HepG2 (cell line): ENCODE measurements at regions not wholly inside any gene's neighbourhood (a gene's known extent, or its start where the extent isn't known, plus 50 kb on each side); places are given as distances from the start of the nearest gene placed in this dataset.
A peak's percentile ranks its signal among the peaks of the same experiment; 100 is the strongest.

Source experiments
- ATAC-seq: fragments of 200-7000 bp; cut with Tn5 transposase; 3 replicates; pipeline ENCODE4 v1.9.1; 2020; ENCODE audit warnings: mild to moderate bottlenecking, moderate library complexity
- BruUV-seq: library from RNA; stranded (reverse); fragments of 400-500 nt; replicated peaks from 2 replicates; lab custom pipeline; 2021; lab: Mats Ljungman, UMichigan
- CTCF ChIA-PET: fragments of 300-600 bp; formaldehyde crosslinking; extraction: SDS; loops from one replicate; lab custom pipeline; 2021; ENCODE audit warnings: low total read pairs, inconsistent platforms, low intra/inter-chr PET ratio; lab: Yijun Ruan, JAX
- POLR2A ChIA-PET: fragments of 350-600 bp; sonication (Branson Sonifier 250); formaldehyde crosslinking; loops from one replicate; lab custom pipeline; 2020; ENCODE audit warnings: antibody characterized with exemption, inconsistent platforms; lab: Yijun Ruan, JAX
- DNase-seq: peaks from one replicate; pipeline ENCODE4 v3.0.0-alpha.2; 2015; ENCODE audit warnings: low spot score
- FAIRE-seq: peaks from 3 replicates; lab custom pipeline; 2011; peaks lifted over from hg19 to GRCh38; lab: Jason Lieb, UNC
- H2AFZ ChIP-seq: one replicate; pipeline ENCODE4 v1.6.1; 2011; ENCODE audit warnings: low read length, inconsistent platforms
- H3K27ac ChIP-seq: fragments of 300-600 bp; 3 replicates; pipeline ENCODE4 v1.8.0; 2011; ENCODE audit warnings: mixed run types, mild to moderate bottlenecking, mixed read lengths, low read length, inconsistent platforms; ENCODE audit not compliant: insufficient read depth; ENCODE audit errors: extremely low read length
- H3K27me3 ChIP-seq, 2 experiments: fragments of 200-600 bp in 1 of 2; 2 replicates in 1 of 2; 3 replicates in 1 of 2; pipeline versions ENCODE4 v1.6.0 to v1.8.0; 2011; ENCODE audit warnings: low read length in 2 of 2, mild to moderate bottlenecking in 2 of 2, moderate library complexity in 2 of 2, inconsistent platforms in 1 of 2; ENCODE audit not compliant: insufficient read depth in 2 of 2, control insufficient read depth in 1 of 2
- H3K36me3 ChIP-seq, 2 experiments: fragments of 200-600 bp in 1 of 2; replicated peaks in 1 of 2; 2 replicates in 1 of 2; 3 replicates in 1 of 2; pipeline versions ENCODE4 v1.5.1 to v1.8.0; 2011; ENCODE audit warnings: low read length in 2 of 2, inconsistent platforms in 1 of 2; ENCODE audit not compliant: insufficient read depth in 2 of 2, control insufficient read depth in 1 of 2
- H3K4me1 ChIP-seq: 2 replicates; pipeline ENCODE4 v1.5.1; 2012; ENCODE audit warnings: low read length, inconsistent platforms; ENCODE audit not compliant: insufficient read depth
- H3K4me2 ChIP-seq: 2 replicates; pipeline ENCODE4 v1.6.0; 2011; ENCODE audit warnings: low read depth, low read length, inconsistent platforms
- H3K4me3 ChIP-seq, 3 experiments: fragments of 200-600 bp in 1 of 3; sonication (generic), shearing (Covaris generic) in 1 of 3; replicated peaks in 1 of 3; 2 replicates each; pipeline ENCODE4 v1.5.1; 2011 to 2016; ENCODE audit warnings: low read length in 3 of 3, inconsistent platforms in 2 of 3, low read depth in 2 of 3, mild to moderate bottlenecking in 2 of 3, control low read depth in 1 of 3, mixed read lengths in 1 of 3; ENCODE audit not compliant: insufficient read depth in 1 of 3
- H3K79me2 ChIP-seq: one replicate; pipeline ENCODE4 v1.6.1; 2011; ENCODE audit warnings: low read length, inconsistent platforms; ENCODE audit not compliant: insufficient read depth
- H3K9ac ChIP-seq: 2 replicates; pipeline ENCODE4 v1.6.0; 2011; ENCODE audit warnings: mild to moderate bottlenecking, low read depth, low read length, inconsistent platforms; ENCODE audit not compliant: insufficient read depth
- H3K9me3 ChIP-seq: 2 replicates; pipeline ENCODE4 v1.5.1; 2012; ENCODE audit warnings: mild to moderate bottlenecking, low read length
- H4K20me1 ChIP-seq: 2 replicates; pipeline ENCODE4 v1.6.0; 2011; ENCODE audit warnings: inconsistent platforms, mild to moderate bottlenecking, low read length, moderate library complexity; ENCODE audit not compliant: insufficient read depth
- BATF2 ChIP-seq: sonication (generic); formaldehyde crosslinking; IDR thresholded peaks from 2 replicates; pipeline ENCODE4 v1.8.0; 2022; ENCODE audit warnings: mild to moderate bottlenecking, missing genetic modification reagents, moderate library complexity
- ERF ChIP-seq: IDR thresholded peaks from 2 replicates; pipeline ENCODE4 v1.6.1; 2018; ENCODE audit warnings: missing biosample characterization, missing genetic modification reagents
- HMGA1 ChIP-seq: sonication (generic); formaldehyde crosslinking; conservative IDR thresholded peaks from 2 replicates; pipeline ENCODE4 v1.4.0; 2020; ENCODE audit warnings: missing genetic modification reagents
- MIER3 ChIP-seq: IDR thresholded peaks from 2 replicates; pipeline ENCODE4 v1.6.1; 2016; ENCODE audit warnings: missing compliant biosample characterization, borderline replicate concordance
- NAIF1 ChIP-seq: sonication (generic); formaldehyde crosslinking; IDR thresholded peaks from 2 replicates; pipeline ENCODE4 v1.5.0; 2020; ENCODE audit warnings: mild to moderate bottlenecking, missing genetic modification reagents, borderline replicate concordance
- NFATC3 ChIP-seq: sonication (generic); formaldehyde crosslinking; IDR thresholded peaks from 2 replicates; pipeline ENCODE4 v1.5.1; 2020; ENCODE audit warnings: mild to moderate bottlenecking, missing genetic modification reagents
- NFE2L2 ChIP-seq: fragments of 150-350 bp; IDR thresholded peaks from 2 replicates; pipeline ENCODE4 v1.6.1; 2014; ENCODE audit warnings: low read length
- NFIC ChIP-seq: IDR thresholded peaks from 2 replicates; pipeline ENCODE4 v1.6.1; 2012; ENCODE audit warnings: mild to moderate bottlenecking, low read length, inconsistent platforms
- RFX5 ChIP-seq: IDR thresholded peaks from 2 replicates; pipeline ENCODE4 v1.6.1; 2011; ENCODE audit warnings: low read depth, low read length, improper control_type of control experiment
- SP1 ChIP-seq, 2 experiments: fragments of 450-650 bp in 1 of 2; sonication (generic) in 1 of 2; formaldehyde crosslinking in 1 of 2; IDR thresholded peaks; 2 replicates each; pipeline versions ENCODE4 v1.4.0 to v1.6.1; 2016 to 2020; ENCODE audit warnings: missing genetic modification reagents in 1 of 2
- SRY ChIP-seq: sonication (generic); formaldehyde crosslinking; IDR thresholded peaks from 2 replicates; pipeline ENCODE4 v1.8.0; 2022; ENCODE audit warnings: mild to moderate bottlenecking, missing genetic modification reagents
- STAG1 ChIP-seq: sonication (generic); formaldehyde crosslinking; IDR thresholded peaks from 2 replicates; pipeline ENCODE4 v1.4.0; 2020; ENCODE audit warnings: missing genetic modification reagents
- TP53 ChIP-seq: sonication (generic); formaldehyde crosslinking; conservative IDR thresholded peaks from 2 replicates; pipeline ENCODE4 v1.4.0; 2020; ENCODE audit warnings: missing genetic modification reagents
- ZBTB7B ChIP-seq: sonication (generic); formaldehyde crosslinking; IDR thresholded peaks from 2 replicates; pipeline ENCODE4 v1.4.0; 2020; ENCODE audit warnings: missing genetic modification reagents
- ZNF383 ChIP-seq: sonication (generic); formaldehyde crosslinking; IDR thresholded peaks from 2 replicates; pipeline ENCODE4 v1.4.0; 2020; ENCODE audit warnings: missing genetic modification reagents, mild to moderate bottlenecking, borderline replicate concordance
- WGBS: methylation state at CpG from one replicate; pipeline ENCODE4 v1.1.6; 2017; ENCODE audit warnings: low lambda C conversion rate; 5-methylcytosine and 5-hydroxymethylcytosine counted together
- in situ Hi-C: cut with HindIII; loops from 2 replicates; pipeline ENCODE4 v1.10.0; 2017; ENCODE audit warnings: low pct_unique_long_range_greater_than_20kb; ENCODE audit not compliant: extremely low pct_ligation_motif_present
- intact Hi-C: fragments of 100-400 bp; cut with micrococcal nuclease; formaldehyde crosslinking; loops from one replicate; pipeline ENCODE4 v1.10.0; 2022; ENCODE audit not compliant: unreplicated experiment
- TF ChIP-seq, protein P1 (sequence below): sonication (generic); formaldehyde crosslinking; IDR thresholded peaks from 2 replicates; pipeline ENCODE4 v1.5.0; 2020; ENCODE audit warnings: mild to moderate bottlenecking, missing genetic modification reagents, moderate library complexity

DNA sequence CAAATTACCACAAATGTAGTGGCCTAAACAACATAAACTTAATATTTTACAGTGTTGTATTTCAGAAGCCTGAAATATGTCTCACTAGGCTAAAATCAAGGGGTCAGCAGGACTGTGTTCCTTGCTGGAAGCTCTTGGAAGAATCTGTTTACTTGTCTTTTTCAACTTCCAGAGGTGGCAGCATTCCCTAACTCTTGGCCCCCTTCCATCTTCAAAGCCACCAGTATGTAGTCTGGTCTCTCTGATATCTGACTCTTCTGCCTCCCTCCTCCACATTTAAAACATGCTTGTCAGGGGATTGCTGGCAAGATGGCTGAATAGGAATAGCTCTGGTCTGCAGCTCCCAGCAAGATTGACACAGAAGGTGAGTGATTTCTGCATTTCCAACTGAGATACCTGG, 567.5 kb downstream of the PLA2G4A start:
- no peaks in the 10 kb centered on the region for H4K20me1 ChIP-seq
- no peak overlapping the region for H3K9ac ChIP-seq
- H2AFZ ChIP-seq = no peak overlapping the region
- FAIRE-seq = no peak
- POLR2A ChIA-PET = no interaction called here
- intact Hi-C loops = no loop called here
- H3K79me2 ChIP-seq = no peaks in the 10 kb centered on the region
- in situ Hi-C loops = no loop called here
- H3K4me3 ChIP-seq = peak overlapping the region in 2 of 3 experiments; percentile 33 to 46; a peak in 4 of 6 replicates
- no peaks in the 10 kb centered on the region for H3K9me3 ChIP-seq
- TF ChIP-seq STAG1 (CRISPR knock-in tag) (0 out of 2 replicates have a peak, but pooled peaks have one; percentile 5), ERF (no peak), NFATC3 (CRISPR knock-in tag) (no peak)
- TF ChIP-seq, protein P1, sequence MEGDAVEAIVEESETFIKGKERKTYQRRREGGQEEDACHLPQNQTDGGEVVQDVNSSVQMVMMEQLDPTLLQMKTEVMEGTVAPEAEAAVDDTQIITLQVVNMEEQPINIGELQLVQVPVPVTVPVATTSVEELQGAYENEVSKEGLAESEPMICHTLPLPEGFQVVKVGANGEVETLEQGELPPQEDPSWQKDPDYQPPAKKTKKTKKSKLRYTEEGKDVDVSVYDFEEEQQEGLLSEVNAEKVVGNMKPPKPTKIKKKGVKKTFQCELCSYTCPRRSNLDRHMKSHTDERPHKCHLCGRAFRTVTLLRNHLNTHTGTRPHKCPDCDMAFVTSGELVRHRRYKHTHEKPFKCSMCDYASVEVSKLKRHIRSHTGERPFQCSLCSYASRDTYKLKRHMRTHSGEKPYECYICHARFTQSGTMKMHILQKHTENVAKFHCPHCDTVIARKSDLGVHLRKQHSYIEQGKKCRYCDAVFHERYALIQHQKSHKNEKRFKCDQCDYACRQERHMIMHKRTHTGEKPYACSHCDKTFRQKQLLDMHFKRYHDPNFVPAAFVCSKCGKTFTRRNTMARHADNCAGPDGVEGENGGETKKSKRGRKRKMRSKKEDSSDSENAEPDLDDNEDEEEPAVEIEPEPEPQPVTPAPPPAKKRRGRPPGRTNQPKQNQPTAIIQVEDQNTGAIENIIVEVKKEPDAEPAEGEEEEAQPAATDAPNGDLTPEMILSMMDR (CRISPR knock-in tag) = peak; percentile 28; the same call in 1 of the 2 replicates
- TF ChIP-seq, all 625 proteins: peak for 2
- ATAC-seq (peak; percentile 71), DNase-seq (no peak)
- Histone ChIP-seq H3K27ac (no peak overlapping the region), H3K4me2 (peak overlapping the region; percentile 71), H3K4me1 (peaks cover 20% of the 10 kb centered on the region), H3K36me3 (no peaks in the 10 kb centered on the region), H3K27me3 (no peaks in the 10 kb centered on the region)
- no TSS peak for BruUV-seq
- CTCF ChIA-PET = no interaction called here

- H3K27me3 ChIP-seq = no peaks in the 10 kb centered on the region
- H3K9ac ChIP-seq = peak overlapping the region; percentile 13; the same call in 1 of the 2 replicates
- peaks cover 20% of the 10 kb centered on the region for H3K4me1 ChIP-seq
- FAIRE-seq = no peak
- no peaks in the 10 kb centered on the region for H3K79me2 ChIP-seq
- no peaks in the 10 kb centered on the region for H3K36me3 ChIP-seq
- no peak overlapping the region for H2AFZ ChIP-seq
- peak overlapping the region; percentile 71 for H3K4me2 ChIP-seq
- ChIA-PET CTCF (no interaction called here), POLR2A (no interaction called here)
- peak; percentile 9 for DNase-seq
- BruUV-seq = no TSS peak
- WGBS = 4% methylated on average over 5 of the region's 12 CpGs
- H3K9me3 ChIP-seq = no peaks in the 10 kb centered on the region
- in situ Hi-C loops (no loop called here), intact Hi-C loops (no loop called here)
- ATAC-seq = peak; percentile 80
- H4K20me1 ChIP-seq = no peaks in the 10 kb centered on the region
- no peak overlapping the region for H3K27ac ChIP-seq
- peak overlapping the region; percentile 26 to 46 (median 33); a peak in 4 of 6 replicates for H3K4me3 ChIP-seq
- no peak for TF ChIP-seq SRY (CRISPR knock-in tag)
- TF ChIP-seq ZBTB7B (CRISPR knock-in tag) = 0 out of 2 replicates have a peak, but pooled peaks have one; percentile 26
- TF ChIP-seq TP53 (CRISPR knock-in tag) = no peak
- TF ChIP-seq RFX5 = no peak
- TF ChIP-seq NFE2L2 = no peak
- no peak for TF ChIP-seq BATF2
- TF ChIP-seq NAIF1 (CRISPR knock-in tag) = no peak
- no peak for TF ChIP-seq HMGA1 (CRISPR knock-in tag)
- TF ChIP-seq NFIC = no peak
- no peak for TF ChIP-seq MIER3 (CRISPR knock-in tag)
- no peak for TF ChIP-seq SP1 (IDR thresholded peaks at IDR 0.05)
- no peak for TF ChIP-seq SP1 (CRISPR knock-in tag; IDR thresholded peaks at IDR 0.05)
- no peak for TF ChIP-seq ZNF383
These were observed 568.4 kb downstream of the PLA2G4A start for GRCh38 chr1:187396929-187397796.
